GM19023 (cell line): ENCODE measurements at regions not wholly inside any gene's neighbourhood (a gene's known extent, or its start where the extent isn't known, plus 50 kb on each side); places are given as distances from the start of the nearest gene placed in this dataset.

Experiments
- ATAC-seq: cut with Tn5 transposase; IDR thresholded peaks from one replicate; pipeline ENCODE4 v1.9.1; 2021; ENCODE audit warnings: mild to moderate bottlenecking, moderate library complexity; ENCODE audit not compliant: unreplicated experiment

DNA sequence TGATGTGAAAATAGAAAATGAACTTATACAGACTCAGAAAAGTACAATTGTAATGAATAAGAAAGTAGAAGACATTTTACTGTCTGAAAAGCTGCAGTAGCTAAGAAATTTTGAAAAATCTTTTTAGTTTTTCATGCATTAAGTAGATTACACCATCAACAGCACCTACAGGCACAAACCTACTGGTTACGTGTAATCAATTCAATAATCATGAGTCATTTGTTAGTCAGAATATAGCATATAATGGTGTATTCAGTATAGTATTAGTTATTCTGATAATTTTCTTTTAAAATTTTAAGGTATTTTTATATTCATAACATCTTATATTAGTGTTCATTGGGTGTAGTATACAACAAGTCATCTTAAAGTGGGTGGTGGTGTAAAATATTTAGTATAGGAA is 550.5 kb upstream of the GBE1 start:
- no peak for ATAC-seq

DNA sequence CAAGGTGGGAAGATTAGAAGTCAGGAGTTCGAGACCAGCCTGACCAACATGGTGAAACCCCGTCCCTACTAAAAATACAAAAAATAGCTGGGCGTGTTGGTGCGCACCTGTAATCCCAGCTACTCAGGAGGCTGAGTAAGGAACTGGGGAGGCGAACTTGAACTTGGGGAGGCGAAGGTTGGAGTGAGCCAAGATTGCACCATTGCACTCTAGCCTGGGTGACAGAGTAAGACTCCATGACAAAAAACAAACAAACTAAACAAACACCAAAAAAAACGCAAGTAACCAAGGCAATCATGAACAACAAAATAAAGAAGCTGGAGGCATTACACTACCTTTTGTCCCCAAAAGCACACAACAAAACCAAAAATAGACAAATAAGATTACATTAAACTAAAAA is 547.3 kb upstream of the GBE1 start:
- ATAC-seq: no peak

GRCh38 chr3:82306189-82306588 is 544.7 kb upstream of the GBE1 start:
- no peak for ATAC-seq

DNA sequence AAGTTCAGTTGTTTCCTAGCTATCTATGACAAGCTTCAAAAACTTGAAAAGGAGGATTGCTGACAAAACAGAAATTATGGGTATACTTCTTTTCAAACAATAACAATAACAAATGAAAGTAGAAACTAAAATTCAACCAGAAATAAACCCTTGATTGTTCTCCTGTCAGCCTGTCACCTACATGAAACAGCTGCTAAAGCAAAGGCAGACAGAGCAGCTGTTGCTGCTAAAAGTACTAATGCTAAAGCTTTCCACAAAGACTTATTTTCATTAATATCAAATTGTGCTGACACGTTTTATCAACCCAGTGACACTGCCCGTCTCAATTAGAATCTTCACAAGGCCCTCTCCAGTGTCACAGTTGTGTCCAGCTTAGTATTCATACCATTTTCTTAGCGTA is 533.2 kb upstream of the GBE1 start:
- ATAC-seq: no peak

DNA sequence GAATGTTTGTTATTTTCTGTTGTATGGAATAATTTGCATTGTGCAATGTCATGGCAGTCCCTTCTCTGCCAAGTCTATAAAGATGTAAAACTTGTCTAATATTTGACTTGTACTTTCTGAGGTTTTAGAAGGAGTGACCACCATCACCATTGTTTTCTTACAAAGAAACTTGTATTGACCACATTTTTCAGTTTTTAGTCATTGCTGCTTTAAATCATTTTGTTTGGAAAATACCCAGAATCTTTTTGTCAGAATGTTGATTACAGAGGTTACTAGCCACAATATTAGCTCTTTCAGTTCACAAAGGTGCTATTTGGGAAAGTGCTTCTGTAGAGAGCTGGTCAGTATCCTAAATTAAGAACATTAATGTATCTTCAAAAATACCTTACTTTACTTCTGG is 532.4 kb upstream of the GBE1 start:
- ATAC-seq: peak; percentile 78

GRCh38 chr3:82293435-82293834 is 532.0 kb upstream of the GBE1 start:
- no peak for ATAC-seq

- ATAC-seq: no peak
These were observed 526.1 kb upstream of the GBE1 start for GRCh38 chr3:82287562-82287961.

- no peak for ATAC-seq
These were observed 519.8 kb upstream of the GBE1 start for GRCh38 chr3:82281205-82281604.

GRCh38 chr3:82276992-82277391 is 515.5 kb upstream of the GBE1 start:
- ATAC-seq: no peak

- no peak for ATAC-seq
These were observed 513.5 kb upstream of the GBE1 start for GRCh38 chr3:82274897-82275296.

GRCh38 chr3:82265747-82266146 is 504.3 kb upstream of the GBE1 start:
- no peak for ATAC-seq

- no peak for ATAC-seq
These were observed 500.7 kb upstream of the GBE1 start for GRCh38 chr3:82262193-82262592.

DNA sequence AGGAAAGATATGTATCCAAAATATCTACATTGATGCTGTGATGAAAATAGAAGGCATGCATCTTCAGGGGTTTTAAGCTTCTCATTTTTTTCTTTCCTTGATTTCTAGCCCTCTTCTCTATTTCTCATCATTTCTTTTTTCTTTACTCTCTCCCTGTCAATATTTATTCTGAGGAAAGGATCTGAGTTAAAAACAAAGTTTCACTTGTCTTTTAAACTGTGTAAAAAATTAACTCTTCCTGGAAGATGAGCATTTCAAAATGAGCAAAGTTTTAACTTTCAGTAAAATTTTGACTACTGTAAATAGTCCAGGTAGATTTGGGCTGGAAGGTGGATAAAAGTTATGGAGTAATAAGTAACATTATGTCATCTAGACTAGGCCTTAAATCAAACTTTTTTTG is 500.2 kb upstream of the GBE1 start:
- ATAC-seq: no peak

DNA sequence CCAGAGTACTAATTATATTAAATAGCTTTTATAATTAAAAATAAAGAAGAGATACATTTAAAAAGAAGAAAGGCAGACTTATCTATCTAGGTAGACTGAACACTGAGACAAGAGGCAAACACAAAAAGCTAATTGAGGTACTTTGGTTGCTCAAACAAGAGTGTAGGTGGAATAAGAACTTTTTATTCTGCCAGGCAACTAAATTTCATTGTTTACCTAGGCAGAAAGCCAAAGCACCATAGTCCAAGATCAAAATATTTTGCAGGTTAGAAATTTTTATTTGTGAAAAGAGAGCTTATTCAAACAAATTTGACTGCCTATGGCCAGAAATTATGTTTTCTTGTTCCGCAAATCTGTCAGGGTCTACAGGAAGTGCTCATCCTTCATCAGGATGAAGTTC is 499.6 kb upstream of the GBE1 start:
- ATAC-seq: no peak

DNA sequence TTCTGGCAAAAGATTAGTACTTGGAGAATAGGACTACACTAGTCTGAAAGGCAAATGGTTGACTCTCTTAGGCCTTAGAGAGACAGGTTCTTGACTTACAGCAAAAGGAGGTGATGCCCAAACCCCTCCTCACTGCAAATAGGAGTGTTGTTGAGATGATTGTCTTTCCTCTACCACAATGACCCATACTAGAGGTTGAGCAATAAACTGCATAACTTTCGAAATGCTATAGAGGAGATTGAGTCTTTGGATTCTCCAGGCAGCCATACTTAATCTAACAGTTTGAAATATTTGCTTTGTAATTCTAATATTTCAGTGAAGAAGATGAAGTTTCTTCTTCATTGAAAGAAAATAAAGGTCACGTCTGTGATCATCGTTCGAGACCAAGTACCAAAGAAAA is 498.5 kb upstream of the GBE1 start:
- no peak for ATAC-seq

- no peak for ATAC-seq
These were observed 478.9 kb upstream of the GBE1 start for GRCh38 chr3:82240322-82240721.

DNA sequence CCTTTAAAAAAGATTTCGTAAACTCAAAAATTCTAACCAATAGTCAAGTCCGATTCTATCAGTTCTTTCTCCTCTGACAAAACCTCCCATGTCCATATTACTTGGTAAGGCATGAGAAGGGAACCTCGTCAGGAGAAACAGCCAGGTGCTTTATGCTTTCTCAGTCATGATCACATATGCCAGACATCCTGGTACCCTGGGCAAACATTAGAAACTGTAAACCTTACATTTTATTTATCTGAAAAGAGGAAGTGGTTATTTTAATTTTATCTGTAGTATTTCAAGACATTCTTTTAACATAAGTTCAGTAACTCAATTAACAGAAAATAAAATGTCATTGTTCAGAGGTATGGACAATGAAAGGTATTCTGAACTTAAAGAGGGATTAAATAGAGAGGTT is 474.8 kb upstream of the GBE1 start:
- ATAC-seq: no peak

DNA sequence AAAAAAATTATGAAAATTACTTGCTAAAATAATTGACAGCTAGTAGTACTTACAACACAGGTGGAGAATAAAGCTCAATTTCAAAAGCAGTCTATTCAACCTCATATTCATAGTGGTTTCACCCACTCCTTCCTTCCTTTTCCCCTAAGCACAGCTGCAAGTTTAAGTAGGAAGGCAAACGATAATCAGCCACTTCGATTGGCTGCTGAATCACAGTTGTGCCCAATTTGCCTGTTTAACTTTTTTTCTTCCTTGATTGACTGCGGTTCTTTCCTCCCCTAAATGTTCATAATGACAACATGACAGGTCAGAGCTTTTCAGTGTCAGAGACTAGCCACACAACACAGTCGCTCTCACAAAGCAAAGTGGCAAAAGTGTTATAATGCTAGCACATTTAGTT is 468.0 kb upstream of the GBE1 start:
- peak; percentile 91 for ATAC-seq

DNA sequence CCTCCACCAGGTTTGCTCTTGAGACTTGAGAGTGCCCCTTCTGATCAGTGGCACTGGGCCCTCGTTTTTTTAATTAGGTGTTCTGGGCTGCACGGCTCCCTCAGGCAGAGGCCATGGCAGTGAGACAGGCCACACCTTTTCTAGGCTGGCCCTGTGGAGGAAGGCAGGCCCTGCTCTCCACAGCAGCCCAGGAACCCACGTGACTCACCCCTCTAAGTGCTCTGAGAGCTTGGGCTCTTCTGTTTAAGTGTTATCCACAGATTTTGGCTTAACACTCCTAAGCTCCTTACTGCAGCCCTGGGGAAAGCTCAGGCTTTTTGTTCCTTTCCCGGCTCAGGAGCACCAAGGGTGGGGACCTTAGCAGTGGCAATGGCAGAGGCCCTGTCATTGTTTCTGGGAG is 463.2 kb upstream of the GBE1 start:
- no peak for ATAC-seq

DNA sequence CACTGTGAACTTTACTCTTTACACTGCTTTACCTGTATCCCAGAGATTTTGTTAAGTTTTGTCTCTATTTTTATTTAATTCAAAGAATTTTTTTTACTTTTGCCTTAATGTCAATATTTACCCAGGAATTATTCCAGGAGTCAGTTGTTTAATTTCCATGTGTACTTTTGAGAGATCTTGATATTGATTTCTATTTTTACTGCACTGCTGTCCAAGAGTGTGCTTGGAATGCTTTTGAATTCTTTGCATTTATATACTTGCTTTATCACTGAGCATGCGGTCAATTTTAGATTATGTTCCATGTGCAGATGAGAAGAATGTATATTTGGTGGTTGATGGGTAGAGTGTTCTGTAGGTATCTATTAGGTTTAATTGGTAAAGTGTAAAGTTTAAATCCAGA is 461.0 kb upstream of the GBE1 start:
- ATAC-seq: no peak

DNA sequence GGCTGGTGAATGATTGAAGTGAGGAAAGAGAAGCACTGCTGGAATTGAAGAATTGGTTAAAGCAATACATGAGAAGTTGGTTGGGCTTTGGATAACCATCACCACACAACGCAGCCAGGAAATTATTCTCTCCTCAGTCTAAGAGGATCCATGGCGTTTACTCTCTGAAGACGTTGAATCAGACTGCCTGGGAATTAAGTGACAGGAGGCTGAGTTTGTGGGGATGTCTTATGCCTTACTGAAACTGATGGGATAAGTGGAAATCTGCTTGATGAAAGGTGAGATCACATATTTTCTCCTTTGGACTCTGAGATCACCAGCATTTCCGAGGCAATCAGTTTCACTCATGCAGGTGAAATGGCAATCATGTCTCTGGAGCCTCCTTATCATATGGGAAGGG is 456.1 kb upstream of the GBE1 start:
- ATAC-seq: no peak

- ATAC-seq: no peak
These were observed 446.7 kb upstream of the GBE1 start for GRCh38 chr3:82208002-82208710.

DNA sequence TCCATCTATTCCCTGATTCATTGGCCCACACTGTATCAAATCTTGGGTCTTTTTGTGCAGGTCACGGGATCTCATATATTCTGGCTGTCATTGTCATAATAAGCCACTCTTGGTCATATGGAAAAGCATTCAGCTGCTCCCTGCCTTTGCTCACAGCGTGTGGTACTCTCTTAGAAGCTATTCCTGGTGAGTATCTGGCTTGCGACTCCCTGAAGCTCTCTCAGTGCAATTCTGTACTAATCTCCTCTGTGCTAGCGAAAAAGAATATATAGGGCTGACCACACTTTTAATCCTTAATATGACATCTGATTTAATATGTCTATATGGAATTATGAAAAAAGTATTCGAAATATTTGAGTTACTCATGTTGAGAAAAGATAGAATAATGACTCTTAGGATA is 440.8 kb upstream of the GBE1 start:
- ATAC-seq: no peak
